Thyroid gland (tissue), 4 donors: ENCODE measurements at regions not wholly inside any gene's neighbourhood (a gene's known extent, or its start where the extent isn't known, plus 50 kb on each side); places are given as distances from the start of the nearest gene placed in this dataset.

Experiments
- DNase-seq, 2 donors: peaks; one replicate each; pipeline ENCODE4 v3.0.0-alpha.2; 2019
- H3K27ac ChIP-seq, 3 donors: fragments of 200-600 bp; sonication (generic); 1 replicate in 2 of 3; 2 replicates in 1 of 3; pipeline ENCODE4 v1.5.1; 2016 to 2019; ENCODE audit warnings: mild to moderate bottlenecking in 1 of 3, moderate library complexity in 1 of 3
- H3K27me3 ChIP-seq: fragments of 200-600 bp; sonication (generic); one replicate; pipeline ENCODE4 v1.5.1; 2019
- H3K36me3 ChIP-seq, 2 donors: fragments of 200-600 bp; sonication (generic); one replicate each; pipeline ENCODE4 v1.5.1; 2016 to 2019
- H3K4me1 ChIP-seq, 2 donors: fragments of 200-600 bp; sonication (generic); one replicate each; pipeline ENCODE4 v1.5.1; 2017 to 2019
- H3K4me3 ChIP-seq, 3 donors: fragments of 200-600 bp; sonication (generic); replicated peaks in 1 of 3; 1 replicate in 2 of 3; 2 replicates in 1 of 3; pipeline ENCODE4 v1.5.1; 2016; ENCODE audit warnings: mild to moderate bottlenecking in 1 of 3
- H3K9me3 ChIP-seq: fragments of 200-600 bp; sonication (generic); one replicate; pipeline ENCODE4 v1.5.1; 2017
- POLR2A ChIP-seq, 2 donors: fragments of 450-650 bp; IDR thresholded peaks; one replicate each; pipeline ENCODE4 v1.6.1; 2017; ENCODE audit warnings: antibody characterized with exemption in 2 of 2, mild to moderate bottlenecking in 2 of 2, moderate library complexity in 1 of 2
- WGBS, 2 donors: methylation state at CpG; one replicate each; pipeline ENCODE4 v1.1.5; 2017; 5-methylcytosine and 5-hydroxymethylcytosine counted together
- intact Hi-C: fragments of 100-400 bp; cut with DNase I; formaldehyde crosslinking; loops from one replicate; pipeline ENCODE4 v1.15.1; 2023
- TF ChIP-seq, protein P1 (sequence below), 6 experiments: fragments of 200-600 bp in 3 of 6; fragments of 450-650 bp in 3 of 6; sonication (generic) in 3 of 6; IDR thresholded peaks; one replicate each; pipeline ENCODE4 v1.5.1; 2016 to 2019; ENCODE audit warnings: antibody characterized with exemption in 6 of 6, mild to moderate bottlenecking in 2 of 6, inconsistent platforms in 1 of 6, moderate library complexity in 1 of 6

DNA sequence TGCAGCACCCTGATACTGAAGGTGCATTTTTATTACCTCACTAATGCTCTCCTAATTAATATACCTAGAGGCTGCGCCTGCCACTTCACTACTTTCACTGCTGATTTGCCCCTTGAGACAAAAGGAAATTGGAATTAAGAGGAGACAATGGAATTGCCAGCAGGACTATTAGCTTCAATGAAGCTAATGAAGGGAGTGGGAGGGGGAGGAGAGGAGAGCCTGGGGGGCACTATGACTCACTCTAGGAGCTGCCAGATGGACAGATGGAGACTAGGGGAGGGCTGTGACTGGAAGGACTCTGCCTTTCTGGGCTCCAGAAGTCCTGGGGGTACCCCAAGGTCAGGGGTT is 102.8 kb upstream of the DRD2 start:
- 50 to 54% methylated on average over 1 of the region's 1 CpG for WGBS, 2 donors
- no peaks in the 10 kb centered on the region for H3K9me3 ChIP-seq
- H3K4me3 ChIP-seq = no peak overlapping the region
- intact Hi-C loops = no loop called here
- H3K27me3 ChIP-seq = no peaks in the 10 kb centered on the region
- H3K4me1 ChIP-seq = peaks cover 0 to 6% of the 10 kb centered on the region in 2 donors
- H3K36me3 ChIP-seq = no peaks in the 10 kb centered on the region
- DNase-seq = no peak
- TF ChIP-seq, protein P1, sequence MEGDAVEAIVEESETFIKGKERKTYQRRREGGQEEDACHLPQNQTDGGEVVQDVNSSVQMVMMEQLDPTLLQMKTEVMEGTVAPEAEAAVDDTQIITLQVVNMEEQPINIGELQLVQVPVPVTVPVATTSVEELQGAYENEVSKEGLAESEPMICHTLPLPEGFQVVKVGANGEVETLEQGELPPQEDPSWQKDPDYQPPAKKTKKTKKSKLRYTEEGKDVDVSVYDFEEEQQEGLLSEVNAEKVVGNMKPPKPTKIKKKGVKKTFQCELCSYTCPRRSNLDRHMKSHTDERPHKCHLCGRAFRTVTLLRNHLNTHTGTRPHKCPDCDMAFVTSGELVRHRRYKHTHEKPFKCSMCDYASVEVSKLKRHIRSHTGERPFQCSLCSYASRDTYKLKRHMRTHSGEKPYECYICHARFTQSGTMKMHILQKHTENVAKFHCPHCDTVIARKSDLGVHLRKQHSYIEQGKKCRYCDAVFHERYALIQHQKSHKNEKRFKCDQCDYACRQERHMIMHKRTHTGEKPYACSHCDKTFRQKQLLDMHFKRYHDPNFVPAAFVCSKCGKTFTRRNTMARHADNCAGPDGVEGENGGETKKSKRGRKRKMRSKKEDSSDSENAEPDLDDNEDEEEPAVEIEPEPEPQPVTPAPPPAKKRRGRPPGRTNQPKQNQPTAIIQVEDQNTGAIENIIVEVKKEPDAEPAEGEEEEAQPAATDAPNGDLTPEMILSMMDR (IDR thresholded peaks at IDR 0.05) = no peak
- TF ChIP-seq POLR2A (IDR thresholded peaks at IDR 0.05) = no peak
- H3K27ac ChIP-seq = no peak overlapping the region

DNA sequence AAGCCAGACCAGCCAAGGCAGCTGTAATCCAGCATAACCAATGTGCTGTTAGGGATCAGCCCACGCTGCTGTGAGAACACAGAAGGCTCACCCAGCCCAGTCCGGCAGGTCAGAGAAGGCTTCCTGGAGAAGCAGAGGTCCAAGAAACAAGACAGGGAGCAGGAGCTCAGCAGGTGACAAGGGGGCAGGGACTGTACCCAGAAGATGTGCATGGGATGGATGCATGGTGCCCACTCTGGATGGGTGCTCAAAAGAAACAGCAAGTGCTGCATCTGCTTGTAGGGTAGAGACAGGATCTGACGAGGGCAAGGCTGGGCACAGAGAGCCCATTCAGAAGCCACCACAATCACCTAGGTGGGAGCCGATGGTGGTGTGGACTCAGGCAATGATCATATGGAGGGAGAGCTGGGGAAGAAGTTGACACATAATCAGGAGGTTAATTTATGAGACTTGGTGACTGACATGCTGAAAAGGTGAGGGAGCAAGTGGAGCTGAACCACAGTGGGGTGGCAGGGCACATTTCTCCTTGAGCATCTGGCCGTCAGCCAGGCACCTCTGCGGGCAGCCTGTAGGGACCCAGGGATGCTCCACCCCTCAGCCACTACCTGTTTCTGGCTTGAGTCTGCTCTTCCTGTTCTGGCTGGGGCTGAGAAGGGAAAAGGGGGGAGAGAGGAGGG is 102.3 kb upstream of the DRD2 start:
- 49 to 52% methylated on average over 6 of the region's 6 CpGs for WGBS, 2 donors
- Histone ChIP-seq H3K4me1 (peaks cover 0 to 6% of the 10 kb centered on the region in 2 donors), H3K4me3 (no peak overlapping the region), H3K36me3 (no peaks in the 10 kb centered on the region), H3K27ac (no peak overlapping the region), H3K27me3 (no peaks in the 10 kb centered on the region), H3K9me3 (no peaks in the 10 kb centered on the region)
- intact Hi-C loops = no loop called here
- TF ChIP-seq POLR2A (IDR thresholded peaks at IDR 0.05) = no peak
- TF ChIP-seq, protein P1 (IDR thresholded peaks at IDR 0.05) = no peak
- DNase-seq = peak; percentile 74 to 78

DNA sequence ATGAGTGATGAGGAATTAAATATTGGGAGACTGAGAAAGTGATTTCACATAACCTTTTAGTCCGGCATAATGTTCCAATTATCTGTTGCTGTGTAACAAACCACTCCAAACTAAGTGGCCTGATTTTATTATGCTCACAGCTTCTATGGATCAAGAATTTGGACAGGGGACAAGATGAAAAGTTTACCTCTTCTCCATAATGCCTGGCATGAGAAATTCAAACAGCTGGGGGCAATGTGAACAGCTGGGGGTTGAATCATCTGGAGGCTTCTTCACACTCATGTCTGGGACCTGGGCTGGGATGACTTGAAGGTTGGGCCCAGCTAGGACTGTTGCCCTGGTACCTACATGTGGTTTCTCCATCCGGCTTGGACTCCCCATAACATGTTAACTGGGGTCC is 99.4 kb upstream of the DRD2 start:
- H3K4me1 ChIP-seq = peaks cover 0 to 6% of the 10 kb centered on the region in 2 donors
- no peak overlapping the region for H3K4me3 ChIP-seq
- H3K27me3 ChIP-seq = no peaks in the 10 kb centered on the region
- DNase-seq = no peak
- no peaks in the 10 kb centered on the region for H3K9me3 ChIP-seq
- intact Hi-C loops = no loop called here
- no peaks in the 10 kb centered on the region for H3K36me3 ChIP-seq
- 74 to 88% methylated on average over 2 of the region's 2 CpGs for WGBS, 2 donors
- TF ChIP-seq, protein P1 (IDR thresholded peaks at IDR 0.05) = no peak
- no peak for TF ChIP-seq POLR2A (IDR thresholded peaks at IDR 0.05)
- no peak overlapping the region for H3K27ac ChIP-seq

GRCh38 chr11:113574171-113574570 is 99.0 kb upstream of the DRD2 start:
- Histone ChIP-seq H3K4me3 (no peak overlapping the region), H3K4me1 (peaks cover 0 to 6% of the 10 kb centered on the region in 2 donors), H3K27ac (no peak overlapping the region), H3K9me3 (no peaks in the 10 kb centered on the region), H3K27me3 (no peaks in the 10 kb centered on the region), H3K36me3 (no peaks in the 10 kb centered on the region)
- DNase-seq = no peak
- WGBS, 2 donors = 85 to 86% methylated on average over 4 of the region's 4 CpGs
- intact Hi-C loops = no loop called here
- no peak for TF ChIP-seq POLR2A (IDR thresholded peaks at IDR 0.05)
- TF ChIP-seq, protein P1 (IDR thresholded peaks at IDR 0.05) = no peak

DNA sequence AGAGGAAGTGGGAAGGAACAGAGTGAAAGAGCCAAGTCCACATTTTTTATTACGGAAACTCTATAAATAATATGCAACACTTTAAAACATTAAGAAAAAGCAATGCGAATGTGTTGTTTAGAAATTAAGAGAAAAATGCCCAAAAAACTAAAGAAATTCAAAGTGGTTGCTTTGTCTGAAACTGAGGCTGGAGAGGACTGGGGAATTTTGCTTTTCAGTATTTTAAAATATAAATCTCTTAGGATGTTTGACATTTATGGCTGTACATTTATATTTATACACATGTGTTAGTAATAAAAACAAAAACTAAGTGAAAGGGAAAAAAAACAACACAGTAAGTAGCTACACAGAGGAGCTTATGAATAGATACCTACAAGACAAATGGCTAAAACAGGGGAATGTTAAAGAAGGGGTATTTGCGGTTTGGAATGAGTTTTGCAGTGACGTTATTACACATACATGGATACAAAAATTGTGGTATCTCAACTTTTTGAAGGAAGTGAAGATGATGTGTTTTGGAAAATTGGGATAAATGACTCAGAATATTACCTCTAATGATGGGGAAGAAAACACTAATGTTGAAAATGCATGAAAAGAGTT is 97.0 kb upstream of the DRD2 start:
- intact Hi-C loops = no loop called here
- no peaks in the 10 kb centered on the region for H3K9me3 ChIP-seq
- TF ChIP-seq, protein P1 (IDR thresholded peaks at IDR 0.05) = no peak
- no peak for TF ChIP-seq POLR2A (IDR thresholded peaks at IDR 0.05)
- no peak overlapping the region for H3K27ac ChIP-seq
- no peak for DNase-seq
- no peak overlapping the region for H3K4me3 ChIP-seq
- WGBS, 2 donors = 69 to 78% methylated on average over 4 of the region's 4 CpGs
- no peaks in the 10 kb centered on the region for H3K36me3 ChIP-seq
- H3K27me3 ChIP-seq = no peaks in the 10 kb centered on the region
- H3K4me1 ChIP-seq = peaks cover 0 to 2% of the 10 kb centered on the region in 2 donors
